Omental fat pad (tissue), 3 donors: ENCODE measurements at regions not wholly inside any gene's neighbourhood (a gene's known extent, or its start where the extent isn't known, plus 50 kb on each side); places are given as distances from the start of the nearest gene placed in this dataset.

Experiments used
- ATAC-seq: fragments of 150-250 bp; one replicate; pipeline ENCODE4 v1.9.1; 2016; ENCODE audit warnings: mild to moderate bottlenecking, moderate library complexity; ENCODE audit not compliant: low FRiP score
- DNase-seq: peaks from one replicate; pipeline ENCODE4 v3.0.0-alpha.2; 2019; ENCODE audit warnings: low spot score
- TF ChIP-seq, protein P1 (sequence below), 3 donors: fragments of 450-650 bp; IDR thresholded peaks; one replicate each; pipeline ENCODE4 v1.5.1; 2016 to 2017; ENCODE audit warnings: antibody characterized with exemption in 3 of 3, mild to moderate bottlenecking in 3 of 3, moderate library complexity in 2 of 3

DNA sequence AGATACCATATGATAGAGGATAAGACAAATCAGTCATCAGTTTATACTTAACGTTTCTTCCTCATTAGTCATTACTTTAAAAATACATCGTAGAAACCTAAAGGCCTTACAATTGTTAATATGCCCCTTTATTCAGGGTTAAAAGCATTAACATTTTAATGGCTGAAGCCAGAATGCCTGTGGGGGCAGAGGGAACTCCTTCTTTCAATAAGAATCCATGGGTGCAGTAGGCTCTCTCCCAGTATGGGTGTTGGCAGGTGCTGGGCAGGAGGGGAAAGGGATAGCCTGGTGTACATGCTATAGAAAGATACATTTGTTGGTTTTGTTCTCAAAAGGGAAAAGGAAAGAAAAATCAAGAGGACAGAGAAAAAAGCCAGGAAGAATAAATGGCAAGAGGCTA, 1035.7 kb upstream of the POU3F3 start:
- DNase-seq = no peak
- TF ChIP-seq, protein P1, sequence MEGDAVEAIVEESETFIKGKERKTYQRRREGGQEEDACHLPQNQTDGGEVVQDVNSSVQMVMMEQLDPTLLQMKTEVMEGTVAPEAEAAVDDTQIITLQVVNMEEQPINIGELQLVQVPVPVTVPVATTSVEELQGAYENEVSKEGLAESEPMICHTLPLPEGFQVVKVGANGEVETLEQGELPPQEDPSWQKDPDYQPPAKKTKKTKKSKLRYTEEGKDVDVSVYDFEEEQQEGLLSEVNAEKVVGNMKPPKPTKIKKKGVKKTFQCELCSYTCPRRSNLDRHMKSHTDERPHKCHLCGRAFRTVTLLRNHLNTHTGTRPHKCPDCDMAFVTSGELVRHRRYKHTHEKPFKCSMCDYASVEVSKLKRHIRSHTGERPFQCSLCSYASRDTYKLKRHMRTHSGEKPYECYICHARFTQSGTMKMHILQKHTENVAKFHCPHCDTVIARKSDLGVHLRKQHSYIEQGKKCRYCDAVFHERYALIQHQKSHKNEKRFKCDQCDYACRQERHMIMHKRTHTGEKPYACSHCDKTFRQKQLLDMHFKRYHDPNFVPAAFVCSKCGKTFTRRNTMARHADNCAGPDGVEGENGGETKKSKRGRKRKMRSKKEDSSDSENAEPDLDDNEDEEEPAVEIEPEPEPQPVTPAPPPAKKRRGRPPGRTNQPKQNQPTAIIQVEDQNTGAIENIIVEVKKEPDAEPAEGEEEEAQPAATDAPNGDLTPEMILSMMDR (IDR thresholded peaks at IDR 0.05) = no peak
- ATAC-seq = no peak

DNA sequence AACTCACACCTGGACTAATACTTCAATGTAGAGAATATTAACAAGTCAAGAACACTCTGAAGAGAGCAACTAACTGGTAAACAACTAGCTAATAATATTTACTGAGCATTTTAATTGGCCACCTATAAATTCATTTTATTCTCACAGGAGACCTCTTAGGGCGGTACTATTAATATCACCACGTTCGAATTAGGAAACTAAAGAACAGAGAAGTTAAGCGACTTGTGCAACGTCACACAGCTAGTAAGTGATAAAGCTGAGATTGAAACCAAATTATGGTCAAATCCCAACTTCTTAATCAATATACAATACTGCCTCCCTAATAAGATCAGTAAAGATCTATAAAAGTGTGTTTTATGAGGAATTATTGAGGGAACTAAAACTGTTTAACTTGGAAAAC, 1034.3 kb upstream of the POU3F3 start:
- TF ChIP-seq, protein P1 (IDR thresholded peaks at IDR 0.05) = no peak
- ATAC-seq (no peak), DNase-seq (no peak)

DNA sequence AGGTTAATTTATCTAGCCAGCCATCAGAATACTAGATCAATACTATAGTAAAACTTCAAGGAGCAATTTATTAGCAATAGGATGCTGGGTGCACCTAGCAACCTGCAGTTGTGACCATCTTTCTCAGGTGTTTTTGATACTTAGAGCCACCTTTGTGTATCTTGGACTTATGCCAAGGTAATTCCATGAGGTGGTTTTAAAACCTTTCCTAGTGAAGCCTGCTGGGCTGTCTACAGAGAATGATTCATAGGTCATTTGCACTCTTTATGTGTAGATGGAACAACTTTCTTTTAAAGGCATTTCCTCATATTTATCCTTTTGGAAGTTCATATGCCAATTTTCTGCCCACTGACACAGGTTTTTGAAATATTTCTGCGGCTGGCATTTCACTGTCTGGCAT, 1030.1 kb upstream of the POU3F3 start:
- ATAC-seq (no peak), DNase-seq (no peak)
- TF ChIP-seq, protein P1 (IDR thresholded peaks at IDR 0.05) = no peak

DNA sequence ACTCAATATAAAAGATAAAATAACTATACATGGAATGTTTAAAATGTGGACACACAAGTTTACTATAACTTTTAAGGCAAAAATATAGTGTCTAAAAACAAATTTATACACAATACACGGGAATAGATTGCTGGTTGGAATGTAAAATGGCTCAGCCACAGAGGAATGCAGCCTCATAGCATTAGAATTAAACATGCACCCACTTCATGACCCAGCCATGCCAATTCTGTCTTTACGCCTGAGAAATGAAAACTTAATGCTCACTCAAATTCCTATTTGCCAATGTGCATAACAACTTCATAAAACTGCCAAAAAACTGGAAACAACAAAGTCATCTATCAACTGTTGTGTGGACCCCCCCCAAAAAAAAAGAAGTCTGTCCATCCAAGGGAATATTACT, 1006.6 kb upstream of the POU3F3 start:
- TF ChIP-seq, protein P1 (IDR thresholded peaks at IDR 0.05) = no peak
- DNase-seq (no peak), ATAC-seq (no peak)

DNA sequence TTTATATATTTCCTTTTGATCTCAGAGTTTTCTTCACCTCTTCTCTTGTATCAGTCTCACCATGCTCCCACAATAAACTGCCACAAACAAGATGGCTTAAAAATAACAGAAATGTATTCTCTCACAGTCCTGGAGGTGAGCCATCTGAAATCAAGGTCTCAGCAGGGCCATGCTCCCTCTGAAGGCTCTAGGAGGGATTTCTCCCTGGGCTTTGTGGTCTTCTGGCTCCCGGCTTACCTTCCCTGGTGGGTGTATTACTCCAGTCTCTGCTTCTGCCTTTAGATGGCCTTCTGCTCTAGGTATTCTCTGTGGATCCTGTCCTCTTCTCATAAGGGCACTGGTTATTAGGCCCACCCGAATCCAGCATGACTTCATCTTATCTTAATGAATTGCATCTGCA, 994.7 kb upstream of the POU3F3 start:
- DNase-seq (no peak), ATAC-seq (no peak)
- TF ChIP-seq, protein P1 (IDR thresholded peaks at IDR 0.05) = no peak

DNA sequence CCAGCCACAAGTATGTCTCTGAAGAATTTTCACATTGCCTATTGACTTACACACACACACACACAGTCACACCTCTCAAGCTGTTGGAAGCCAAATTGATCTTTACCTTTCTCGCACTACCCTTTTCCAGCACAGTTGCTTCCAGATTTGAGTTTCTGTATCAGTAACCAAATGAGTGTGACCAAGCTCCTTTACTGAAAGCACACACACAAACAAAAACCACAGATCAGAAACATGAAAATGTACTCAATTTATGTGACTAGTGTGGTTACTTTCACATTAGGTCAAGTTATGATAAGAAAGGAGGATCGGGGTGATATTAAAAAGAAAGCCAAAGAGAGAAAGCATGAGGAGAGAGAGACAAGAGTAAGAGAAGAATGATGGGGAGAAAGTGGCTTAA, 993.9 kb upstream of the POU3F3 start:
- TF ChIP-seq, protein P1 (IDR thresholded peaks at IDR 0.05) = no peak
- ATAC-seq (no peak), DNase-seq (no peak)

DNA sequence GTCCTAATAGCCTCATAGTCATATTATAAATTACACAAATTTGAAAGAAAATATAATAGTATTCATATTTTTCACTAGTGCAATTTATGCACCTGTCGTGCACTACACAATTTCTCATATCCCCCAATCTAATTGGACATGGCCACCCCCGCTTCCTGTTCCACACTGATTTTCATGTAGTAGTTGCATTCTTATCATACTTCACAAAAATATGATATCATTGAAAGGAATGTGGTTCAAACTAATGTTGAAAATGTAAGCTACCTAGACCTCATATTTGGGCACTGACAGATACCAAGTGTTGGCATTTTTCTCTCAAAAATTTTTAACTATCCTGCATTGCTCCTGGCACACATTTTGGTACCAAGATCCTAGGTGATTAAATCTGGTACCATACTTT, 985.5 kb upstream of the POU3F3 start:
- ATAC-seq (no peak), DNase-seq (no peak)
- TF ChIP-seq, protein P1 (IDR thresholded peaks at IDR 0.05) = no peak
